Prostate gland (tissue), 2 donors: ENCODE measurements at regions not wholly inside any gene's neighbourhood (a gene's known extent, or its start where the extent isn't known, plus 50 kb on each side); places are given as distances from the start of the nearest gene placed in this dataset.

ENCODE experiments used
- POLR2A ChIP-seq: fragments of 450-650 bp; IDR thresholded peaks from one replicate; pipeline ENCODE4 v1.6.1; 2016; ENCODE audit warnings: antibody characterized with exemption, mild to moderate bottlenecking
- POLR2AphosphoS5 ChIP-seq: sonication (generic); formaldehyde crosslinking; IDR thresholded peaks from one replicate; pipeline ENCODE4 v1.6.1; 2017; ENCODE audit warnings: antibody characterized with exemption
- TF ChIP-seq, protein P1 (sequence below), 4 experiments: fragments of 200-600 bp in 2 of 4; fragments of 450-650 bp in 2 of 4; sonication (generic) in 2 of 4; IDR thresholded peaks; 1 replicate in 3 of 4; 2 replicates in 1 of 4; pipeline ENCODE4 v1.5.1; 2016 to 2019; ENCODE audit warnings: antibody characterized with exemption in 4 of 4, mild to moderate bottlenecking in 2 of 4, moderate library complexity in 2 of 4

DNA sequence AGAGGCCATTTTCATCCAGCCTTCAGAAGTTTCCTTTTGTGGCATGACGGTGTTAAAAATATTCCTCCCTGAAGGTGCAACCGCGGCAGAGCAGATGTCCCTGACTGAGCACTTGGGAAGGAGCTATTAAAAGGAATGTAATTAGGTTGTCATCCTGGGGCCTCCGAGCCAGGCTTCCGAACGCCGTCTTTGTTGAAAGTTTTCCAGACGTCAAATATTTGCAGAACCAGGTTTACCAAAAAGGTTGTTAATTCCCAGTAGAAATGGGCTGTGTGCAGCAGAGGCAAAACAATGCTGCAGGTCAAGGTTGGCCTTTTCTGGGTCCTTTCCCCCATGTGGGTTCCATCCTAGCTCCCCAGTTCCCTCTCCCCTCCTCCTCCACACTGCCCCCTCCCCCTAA lies 88.8 kb upstream of the CALM2 start:
- TF ChIP-seq, protein P1, sequence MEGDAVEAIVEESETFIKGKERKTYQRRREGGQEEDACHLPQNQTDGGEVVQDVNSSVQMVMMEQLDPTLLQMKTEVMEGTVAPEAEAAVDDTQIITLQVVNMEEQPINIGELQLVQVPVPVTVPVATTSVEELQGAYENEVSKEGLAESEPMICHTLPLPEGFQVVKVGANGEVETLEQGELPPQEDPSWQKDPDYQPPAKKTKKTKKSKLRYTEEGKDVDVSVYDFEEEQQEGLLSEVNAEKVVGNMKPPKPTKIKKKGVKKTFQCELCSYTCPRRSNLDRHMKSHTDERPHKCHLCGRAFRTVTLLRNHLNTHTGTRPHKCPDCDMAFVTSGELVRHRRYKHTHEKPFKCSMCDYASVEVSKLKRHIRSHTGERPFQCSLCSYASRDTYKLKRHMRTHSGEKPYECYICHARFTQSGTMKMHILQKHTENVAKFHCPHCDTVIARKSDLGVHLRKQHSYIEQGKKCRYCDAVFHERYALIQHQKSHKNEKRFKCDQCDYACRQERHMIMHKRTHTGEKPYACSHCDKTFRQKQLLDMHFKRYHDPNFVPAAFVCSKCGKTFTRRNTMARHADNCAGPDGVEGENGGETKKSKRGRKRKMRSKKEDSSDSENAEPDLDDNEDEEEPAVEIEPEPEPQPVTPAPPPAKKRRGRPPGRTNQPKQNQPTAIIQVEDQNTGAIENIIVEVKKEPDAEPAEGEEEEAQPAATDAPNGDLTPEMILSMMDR (IDR thresholded peaks at IDR 0.05), result no peak
- TF ChIP-seq POLR2A (no peak), POLR2AphosphoS5 (no peak)
